GM19025 (cell line): ENCODE measurements at regions not wholly inside any gene's neighbourhood (a gene's known extent, or its start where the extent isn't known, plus 50 kb on each side); places are given as distances from the start of the nearest gene placed in this dataset.

Experiments
- ATAC-seq: cut with Tn5 transposase; IDR thresholded peaks from one replicate; pipeline ENCODE4 v1.9.1; 2021; ENCODE audit warnings: mild to moderate bottlenecking, low read depth, moderate library complexity; ENCODE audit not compliant: unreplicated experiment

DNA sequence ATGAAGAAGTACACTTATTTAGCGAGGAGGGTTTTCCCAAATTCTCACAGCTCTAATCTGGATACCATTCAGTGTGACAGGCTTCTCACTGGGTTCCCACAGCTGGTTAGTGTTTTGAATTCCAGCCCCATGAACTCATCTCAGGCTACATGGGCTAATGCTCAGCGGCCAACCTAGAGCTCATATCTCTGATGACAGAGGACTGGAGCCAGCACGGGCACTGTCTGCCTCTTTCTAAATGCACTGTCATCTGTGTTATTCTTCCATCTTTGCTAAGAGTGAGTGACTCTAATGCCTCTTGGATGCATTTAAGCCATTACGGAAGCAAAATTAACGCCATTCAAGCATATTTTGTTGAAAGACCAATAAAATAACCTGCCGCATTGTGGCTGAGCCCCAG, 308.9 kb upstream of the JAG1 start:
- ATAC-seq: no peak

GRCh38 chr20:10984294-10984693, 310.5 kb upstream of the JAG1 start:
- no peak for ATAC-seq

GRCh38 chr20:10984913-10985312, 311.1 kb upstream of the JAG1 start:
- no peak for ATAC-seq

GRCh38 chr20:10985536-10985935, 311.7 kb upstream of the JAG1 start:
- ATAC-seq: no peak

GRCh38 chr20:10986586-10986985, 312.8 kb upstream of the JAG1 start:
- no peak for ATAC-seq

GRCh38 chr20:10987651-10988383, 314.0 kb upstream of the JAG1 start:
- ATAC-seq: no peak

DNA sequence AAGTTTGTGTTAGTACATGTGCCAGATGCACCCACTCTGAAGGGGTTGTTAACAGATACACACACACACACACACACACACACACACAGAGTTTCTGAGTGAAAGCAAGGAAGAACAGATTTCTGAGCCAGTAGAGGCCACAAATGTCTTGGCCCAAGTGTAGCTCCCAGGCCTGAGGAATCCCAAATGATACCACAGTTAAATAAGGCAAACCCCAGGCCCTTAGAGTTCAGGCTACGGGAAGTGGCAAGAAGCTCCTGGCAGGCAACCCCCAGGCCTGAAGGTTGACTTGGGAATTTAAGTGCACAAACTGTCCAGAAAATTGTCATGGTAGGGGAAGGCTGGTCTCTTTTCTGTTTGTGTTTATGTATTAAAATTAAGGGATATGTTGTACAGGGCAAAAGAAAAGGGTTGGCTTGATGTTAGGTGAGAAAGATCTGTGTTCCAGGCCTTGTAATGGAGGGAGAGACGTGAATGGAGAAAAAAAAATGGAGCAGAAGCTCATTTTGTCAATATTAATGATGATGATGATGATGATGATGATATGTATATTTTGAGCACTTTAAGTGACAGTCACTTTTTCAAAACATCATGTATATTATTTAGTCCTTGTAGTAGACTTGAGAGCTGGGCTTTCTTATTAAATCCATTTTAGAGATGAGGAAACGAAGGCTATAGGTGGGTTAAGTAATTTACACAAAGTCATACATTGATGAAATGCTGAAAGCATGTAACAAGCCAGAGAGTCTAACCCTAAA, 317.0 kb upstream of the JAG1 start:
- no peak for ATAC-seq

- ATAC-seq: no peak
Observed at GRCh38 chr20:10992731-10993130, 318.9 kb upstream of the JAG1 start.

GRCh38 chr20:10994991-10995700, 321.3 kb upstream of the JAG1 start:
- ATAC-seq: no peak

GRCh38 chr20:10998476-10998875, 324.7 kb upstream of the JAG1 start:
- no peak for ATAC-seq

DNA sequence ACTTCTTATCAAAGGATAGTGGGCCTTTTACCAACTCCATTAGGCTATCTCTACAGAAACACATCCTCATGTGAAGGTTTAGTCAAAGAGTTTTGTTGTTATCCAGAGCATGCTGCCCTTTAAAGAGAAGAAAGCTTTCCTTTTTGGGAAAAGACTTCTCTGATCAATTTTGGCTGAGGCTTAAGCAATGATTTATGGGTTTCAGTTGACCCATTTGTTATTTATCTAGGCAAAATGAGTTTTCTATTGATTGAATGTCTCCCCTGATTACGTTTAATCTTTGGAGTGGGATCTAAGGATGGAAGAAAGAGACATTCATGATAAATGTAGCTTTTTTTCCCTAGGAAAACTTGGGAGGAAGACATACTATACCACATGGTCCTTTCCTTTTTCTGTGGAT, 326.6 kb upstream of the JAG1 start:
- no peak for ATAC-seq

GRCh38 chr20:11001302-11001701, 327.5 kb upstream of the JAG1 start:
- ATAC-seq: no peak

DNA sequence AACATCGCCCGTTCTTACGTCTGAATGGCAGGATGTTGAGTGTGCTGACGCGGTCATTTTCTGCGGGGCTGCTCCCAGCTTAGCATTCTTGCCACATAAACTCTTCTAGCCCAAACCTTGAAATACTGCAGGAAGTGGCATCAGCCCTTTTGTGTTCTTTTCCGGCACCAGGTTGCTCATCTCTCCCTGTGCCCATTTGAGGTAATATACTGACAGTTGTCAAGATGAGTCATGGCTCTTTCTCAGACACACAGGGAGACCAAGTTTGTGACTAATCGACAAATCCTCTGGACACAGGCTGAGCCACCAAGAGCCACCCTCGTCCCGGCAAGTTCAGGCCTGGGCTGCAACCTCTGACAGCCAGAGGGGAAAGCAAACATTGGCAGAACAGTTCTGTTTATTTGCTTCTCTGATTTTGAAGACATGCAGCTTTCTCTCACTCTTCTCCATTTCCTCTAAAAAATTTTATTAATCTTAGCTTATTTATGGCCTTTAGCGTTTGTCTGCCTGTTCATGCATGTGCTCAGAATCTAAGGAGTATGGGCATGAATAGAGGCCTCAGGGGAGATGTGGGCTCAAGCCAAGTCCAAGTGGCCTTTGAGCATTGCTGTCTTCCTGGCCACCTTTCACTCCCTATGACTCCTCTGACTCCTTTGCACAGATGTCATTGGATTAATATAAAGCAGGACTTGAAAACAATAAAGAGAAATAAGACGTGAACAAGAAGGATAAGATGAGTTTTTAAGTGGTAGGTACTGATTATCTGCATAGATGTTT, 328.2 kb upstream of the JAG1 start:
- no peak for ATAC-seq

DNA sequence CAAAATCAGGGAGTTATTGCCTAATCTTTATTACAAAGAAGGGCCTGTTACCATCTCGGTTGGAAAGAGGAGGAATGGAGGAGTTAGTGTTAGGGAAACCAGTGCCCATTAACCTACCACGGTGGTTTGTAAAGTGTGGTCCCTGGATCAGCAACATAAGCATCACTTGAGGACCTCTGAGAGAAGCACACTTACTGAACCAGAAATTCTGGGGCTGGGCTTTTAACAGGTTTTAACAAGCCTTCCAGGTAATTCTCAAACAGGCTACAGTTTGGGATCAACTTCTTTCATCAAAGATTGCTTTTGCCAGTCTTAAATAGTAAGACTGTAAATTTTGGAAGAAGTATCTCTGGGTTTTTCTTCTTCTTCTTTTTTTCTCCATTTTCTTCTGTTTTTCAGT, 329.5 kb upstream of the JAG1 start:
- no peak for ATAC-seq

DNA sequence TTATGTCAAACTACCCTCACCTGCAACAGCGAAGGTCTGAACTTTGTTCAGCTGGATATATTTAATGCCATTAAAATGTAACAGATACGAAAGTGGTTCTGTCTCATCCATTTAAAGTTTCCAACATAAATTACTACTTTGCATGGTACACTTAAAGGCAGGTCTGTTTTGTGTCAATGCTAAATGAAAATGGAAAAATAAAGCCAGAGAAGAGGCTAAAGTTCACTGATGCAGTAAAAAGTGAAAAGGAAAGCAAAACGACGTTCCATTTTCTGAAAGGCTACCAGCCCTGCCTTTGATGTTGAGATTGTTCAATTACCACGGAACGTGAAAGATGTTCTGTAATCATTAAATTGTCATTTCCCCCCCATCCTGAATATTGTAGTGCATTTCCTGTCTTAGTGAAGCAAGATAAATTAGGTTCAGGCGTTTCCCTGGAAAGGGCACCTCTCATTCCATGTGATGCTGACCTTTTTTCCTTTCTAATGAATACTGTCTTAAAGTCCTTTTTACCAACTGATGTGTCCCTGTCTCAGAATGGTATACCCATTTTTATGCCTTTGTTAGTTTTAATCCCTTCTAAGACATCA, 334.7 kb upstream of the JAG1 start:
- no peak for ATAC-seq

DNA sequence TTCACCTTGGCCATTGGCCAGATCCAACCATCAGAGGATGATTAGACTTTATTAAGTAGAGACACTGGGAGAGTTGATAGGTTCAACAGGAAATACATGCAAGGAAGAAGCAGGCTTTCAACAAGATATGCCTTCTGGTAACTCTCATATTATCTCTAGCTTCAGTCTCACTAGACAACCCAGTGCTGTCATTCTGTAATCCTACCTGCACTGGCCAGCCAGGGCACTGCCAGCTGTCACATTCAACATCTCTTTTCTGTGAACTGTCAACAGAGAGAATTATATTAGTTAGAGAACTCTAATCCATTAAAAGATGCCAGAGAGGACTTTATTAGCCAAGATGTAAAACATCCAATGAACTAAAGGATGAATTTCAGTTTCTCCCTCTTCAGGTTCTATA, 337.9 kb upstream of the JAG1 start:
- no peak for ATAC-seq

DNA sequence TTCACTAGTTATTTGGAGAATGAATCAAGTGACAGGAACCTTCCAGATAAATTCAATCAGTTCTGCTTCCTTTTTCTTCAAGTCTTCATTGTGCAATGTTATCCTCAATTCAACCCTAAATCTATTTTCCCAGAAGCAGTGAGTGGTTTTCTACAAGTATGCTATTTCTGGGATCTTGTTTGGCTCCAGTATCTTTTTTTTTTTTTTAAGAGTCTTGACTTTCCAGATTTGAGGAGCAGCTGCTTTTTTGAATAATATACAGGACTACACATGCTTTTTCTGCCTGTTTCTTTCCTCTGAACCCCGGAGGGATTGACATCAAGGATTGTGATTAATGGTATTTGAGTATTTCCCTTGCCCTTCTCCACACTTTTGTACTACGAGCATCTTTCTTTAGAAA, 339.2 kb upstream of the JAG1 start:
- no peak for ATAC-seq

DNA sequence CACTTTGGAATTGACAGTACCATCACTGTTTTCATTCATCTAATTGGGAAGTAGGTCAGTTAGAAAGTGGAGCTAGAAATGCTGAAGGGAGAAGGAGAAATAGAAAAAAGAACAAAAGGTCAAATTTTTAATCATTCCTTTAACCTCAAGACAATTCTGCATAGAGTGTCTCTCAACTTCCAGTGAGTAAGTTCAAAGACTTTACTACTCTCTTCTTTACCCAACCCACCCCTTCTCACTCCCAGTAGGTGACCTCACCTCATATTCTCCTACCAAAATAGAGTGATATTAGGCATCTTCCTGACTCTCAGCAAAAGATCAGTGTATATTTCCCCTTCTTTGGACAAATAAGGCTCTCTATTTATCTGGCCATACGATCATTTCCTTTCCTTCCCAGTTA, 340.0 kb upstream of the JAG1 start:
- no peak for ATAC-seq

DNA sequence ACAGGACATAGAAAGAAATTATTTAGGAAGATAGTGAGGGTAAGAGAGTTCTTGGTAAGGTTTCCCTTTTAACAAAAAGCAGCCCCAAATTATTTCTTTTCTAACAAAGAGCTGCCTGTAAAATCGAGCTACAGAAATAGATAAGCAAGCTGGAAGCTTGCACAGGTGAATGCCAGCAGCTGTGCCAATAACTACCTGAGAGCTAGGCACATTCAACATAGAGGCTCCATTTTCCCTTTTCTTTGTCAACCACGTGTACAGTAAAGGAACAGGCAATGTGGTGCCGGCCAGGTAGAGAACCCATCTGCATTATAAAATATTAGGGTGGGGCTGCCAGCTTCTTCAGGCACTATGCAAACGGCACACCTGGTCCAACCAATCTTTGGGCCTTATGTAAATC, 341.6 kb upstream of the JAG1 start:
- ATAC-seq: no peak

DNA sequence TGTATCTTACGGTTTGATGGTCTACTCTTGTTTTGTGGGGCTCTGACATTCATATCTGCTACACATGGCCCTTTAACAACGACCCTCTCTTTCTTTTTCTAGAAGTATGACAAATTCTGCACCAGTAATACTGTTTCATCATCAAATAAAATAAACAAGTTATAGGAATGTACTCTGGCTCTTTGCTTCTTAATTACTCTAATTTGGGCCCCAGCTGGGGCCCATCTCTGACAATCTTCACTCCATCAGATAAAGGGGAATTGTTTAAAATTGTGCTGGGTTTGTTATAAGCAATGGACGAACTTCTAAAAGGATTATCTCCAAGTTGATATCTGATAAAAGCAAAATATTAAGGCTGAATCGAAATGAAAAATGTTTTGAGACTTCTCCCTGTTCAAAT, 343.6 kb upstream of the JAG1 start:
- ATAC-seq: no peak
